Astrocyte (in vitro differentiated cells and primary cell): ENCODE measurements at regions not wholly inside any gene's neighbourhood (a gene's known extent, or its start where the extent isn't known, plus 50 kb on each side); places are given as distances from the start of the nearest gene placed in this dataset.

Source experiments
- DNase-seq: peaks from one replicate; pipeline ENCODE4 v3.0.0-alpha.2; 2010; ENCODE audit warnings: low read depth
- FAIRE-seq: peaks from 2 replicates; lab custom pipeline; 2011; peaks lifted over from hg19 to GRCh38; lab: Jason Lieb, UNC
- H2AFZ ChIP-seq: 2 replicates; pipeline ENCODE4 v1.6.0; 2012; ENCODE audit warnings: low read depth, low read length, inconsistent platforms
- H3K27ac ChIP-seq: 2 replicates; pipeline ENCODE4 v1.5.1; 2011; ENCODE audit warnings: low read depth, low read length, inconsistent platforms
- H3K27me3 ChIP-seq: 2 replicates; pipeline ENCODE4 v1.6.0; 2011; ENCODE audit warnings: low read length, inconsistent platforms; ENCODE audit not compliant: insufficient read depth
- H3K36me3 ChIP-seq: 2 replicates; pipeline ENCODE4 v1.5.1; 2011; ENCODE audit warnings: low read length, inconsistent platforms; ENCODE audit not compliant: insufficient read depth
- H3K4me1 ChIP-seq: 2 replicates; pipeline ENCODE4 v1.5.1; 2011; ENCODE audit warnings: low read length, inconsistent platforms; ENCODE audit not compliant: insufficient read depth
- H3K4me2 ChIP-seq: 2 replicates; pipeline ENCODE4 v1.6.0; 2012; ENCODE audit warnings: low read length, inconsistent platforms
- H3K4me3 ChIP-seq: 2 replicates; pipeline ENCODE4 v1.5.1; 2011; ENCODE audit warnings: low read depth, mild to moderate bottlenecking, low read length, inconsistent platforms; ENCODE audit not compliant: insufficient read depth
- H3K79me2 ChIP-seq: 2 replicates; pipeline ENCODE4 v1.6.0; 2012; ENCODE audit warnings: mild to moderate bottlenecking, low read length, inconsistent platforms; ENCODE audit not compliant: insufficient read depth
- H3K9ac ChIP-seq: 2 replicates; pipeline ENCODE4 v1.6.0; 2012; ENCODE audit warnings: mild to moderate bottlenecking, low read length, inconsistent platforms
- H3K9me3 ChIP-seq: 2 replicates; pipeline ENCODE4 v1.5.1; 2012; ENCODE audit warnings: low read depth, mild to moderate bottlenecking, low read length, inconsistent platforms; ENCODE audit not compliant: insufficient read depth
- H4K20me1 ChIP-seq: 2 replicates; pipeline ENCODE4 v1.6.0; 2012; ENCODE audit warnings: low read length, inconsistent platforms; ENCODE audit not compliant: insufficient read depth
- H3K27ac Mint-ChIP-seq: one replicate; pipeline ENCODE4 v1.8.0; 2021; ENCODE audit warnings: mild to moderate bottlenecking, mixed read lengths; ENCODE audit not compliant: unreplicated experiment
- H3K27me3 Mint-ChIP-seq: one replicate; pipeline ENCODE4 v1.8.0; 2021; ENCODE audit warnings: low read depth, mixed read lengths; ENCODE audit not compliant: unreplicated experiment
- H3K36me3 Mint-ChIP-seq: one replicate; pipeline ENCODE4 v1.8.0; 2021; ENCODE audit warnings: low read depth, mixed read lengths; ENCODE audit not compliant: unreplicated experiment
- H3K4me1 Mint-ChIP-seq: one replicate; pipeline ENCODE4 v1.8.0; 2021; ENCODE audit warnings: low read depth, mixed read lengths; ENCODE audit not compliant: unreplicated experiment
- H3K4me3 Mint-ChIP-seq: one replicate; pipeline ENCODE4 v1.8.0; 2021; ENCODE audit warnings: mild to moderate bottlenecking, moderate library complexity, mixed read lengths; ENCODE audit not compliant: unreplicated experiment
- H3K9me3 Mint-ChIP-seq: one replicate; pipeline ENCODE4 v1.8.0; 2021; ENCODE audit warnings: mild to moderate bottlenecking, mixed read lengths; ENCODE audit not compliant: unreplicated experiment
- EZH2 ChIP-seq: IDR thresholded peaks from 2 replicates; pipeline ENCODE4 v1.6.1; 2012; ENCODE audit warnings: mild to moderate bottlenecking, low read length, inconsistent platforms; ENCODE audit not compliant: insufficient read depth
- TF ChIP-seq, protein P1 (sequence below): IDR thresholded peaks from 2 replicates; pipeline ENCODE4 v1.5.1; 2011; ENCODE audit warnings: low read depth, mild to moderate bottlenecking, inconsistent platforms, low read length, moderate library complexity; ENCODE audit not compliant: insufficient read depth

- no peak for DNase-seq
- H3K36me3 Mint-ChIP-seq, result no peaks in the 10 kb centered on the region
These were observed 1162.9 kb upstream of the WWC1 start for GRCh38 chr5:167128581-167128980.

DNA sequence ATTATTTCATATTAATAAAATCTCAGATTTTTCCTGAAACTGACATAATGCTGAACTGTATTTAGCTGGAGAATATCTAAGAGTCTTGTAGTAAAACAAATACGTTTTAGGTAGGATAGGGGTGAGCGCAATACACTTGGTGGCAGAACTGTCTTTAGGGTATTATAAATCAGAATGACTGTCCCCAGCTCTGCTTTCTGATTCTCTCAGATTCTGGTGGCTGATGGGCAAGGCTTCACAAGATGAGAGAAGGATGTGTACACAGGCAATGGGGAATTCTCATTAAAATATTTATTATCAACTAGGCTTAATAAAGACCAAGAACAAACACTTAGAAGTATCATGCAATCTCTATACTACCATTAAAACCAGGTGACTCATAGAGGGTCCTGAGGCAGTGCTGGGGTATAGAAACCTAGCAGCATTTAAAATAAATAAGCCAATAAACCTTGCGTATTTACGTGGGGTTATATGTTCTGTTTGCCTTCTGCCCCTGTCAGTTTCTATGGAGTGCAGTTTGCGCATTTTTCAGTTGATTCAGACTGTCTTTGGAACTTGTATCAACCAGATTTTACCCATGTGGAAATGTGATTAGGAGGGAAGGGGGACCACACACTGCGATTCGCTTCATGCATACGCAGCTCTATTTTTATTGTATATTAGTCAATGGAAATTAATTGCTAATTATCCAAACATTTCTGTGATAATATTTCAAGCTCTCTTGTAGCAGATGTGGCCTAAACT is 1150.7 kb upstream of the WWC1 start:
- no peak for TF ChIP-seq EZH2
- TF ChIP-seq, protein P1, sequence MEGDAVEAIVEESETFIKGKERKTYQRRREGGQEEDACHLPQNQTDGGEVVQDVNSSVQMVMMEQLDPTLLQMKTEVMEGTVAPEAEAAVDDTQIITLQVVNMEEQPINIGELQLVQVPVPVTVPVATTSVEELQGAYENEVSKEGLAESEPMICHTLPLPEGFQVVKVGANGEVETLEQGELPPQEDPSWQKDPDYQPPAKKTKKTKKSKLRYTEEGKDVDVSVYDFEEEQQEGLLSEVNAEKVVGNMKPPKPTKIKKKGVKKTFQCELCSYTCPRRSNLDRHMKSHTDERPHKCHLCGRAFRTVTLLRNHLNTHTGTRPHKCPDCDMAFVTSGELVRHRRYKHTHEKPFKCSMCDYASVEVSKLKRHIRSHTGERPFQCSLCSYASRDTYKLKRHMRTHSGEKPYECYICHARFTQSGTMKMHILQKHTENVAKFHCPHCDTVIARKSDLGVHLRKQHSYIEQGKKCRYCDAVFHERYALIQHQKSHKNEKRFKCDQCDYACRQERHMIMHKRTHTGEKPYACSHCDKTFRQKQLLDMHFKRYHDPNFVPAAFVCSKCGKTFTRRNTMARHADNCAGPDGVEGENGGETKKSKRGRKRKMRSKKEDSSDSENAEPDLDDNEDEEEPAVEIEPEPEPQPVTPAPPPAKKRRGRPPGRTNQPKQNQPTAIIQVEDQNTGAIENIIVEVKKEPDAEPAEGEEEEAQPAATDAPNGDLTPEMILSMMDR, result no peak
- Histone ChIP-seq H3K4me2 (no peak overlapping the region), H3K9me3 (no peaks in the 10 kb centered on the region), H3K79me2 (no peaks in the 10 kb centered on the region), H3K4me3 (no peak overlapping the region), H4K20me1 (no peaks in the 10 kb centered on the region), H3K27ac (no peak overlapping the region), H3K4me1 (no peaks in the 10 kb centered on the region), H2AFZ (no peak overlapping the region), H3K9ac (no peak overlapping the region), H3K36me3 (no peaks in the 10 kb centered on the region), H3K27me3 (no peaks in the 10 kb centered on the region)
- Mint-ChIP-seq H3K27ac (no peak overlapping the region), H3K36me3 (no peaks in the 10 kb centered on the region), H3K9me3 (peaks cover 2% of the 10 kb centered on the region), H3K4me1 (no peaks in the 10 kb centered on the region), H3K4me3 (no peak overlapping the region), H3K27me3 (no peaks in the 10 kb centered on the region)
- FAIRE-seq, result no peak
- no peak for DNase-seq

More at GRCh38 chr5:167128581-167128980, 1162.9 kb upstream of the WWC1 start:
- Histone ChIP-seq H3K36me3 (no peaks in the 10 kb centered on the region), H2AFZ (no peak overlapping the region), H3K4me1 (no peaks in the 10 kb centered on the region), H3K4me3 (no peak overlapping the region), H3K4me2 (no peak overlapping the region), H3K27me3 (no peaks in the 10 kb centered on the region), H3K9me3 (no peaks in the 10 kb centered on the region), H3K9ac (no peak overlapping the region), H3K27ac (no peak overlapping the region), H3K79me2 (no peaks in the 10 kb centered on the region), H4K20me1 (no peaks in the 10 kb centered on the region)
- no peak for TF ChIP-seq EZH2
- TF ChIP-seq, protein P1, result no peak
- Mint-ChIP-seq H3K4me1 (no peaks in the 10 kb centered on the region), H3K27ac (no peak overlapping the region), H3K27me3 (peaks cover 4% of the 10 kb centered on the region), H3K9me3 (no peaks in the 10 kb centered on the region), H3K4me3 (no peak overlapping the region)
- FAIRE-seq, result no peak

DNA sequence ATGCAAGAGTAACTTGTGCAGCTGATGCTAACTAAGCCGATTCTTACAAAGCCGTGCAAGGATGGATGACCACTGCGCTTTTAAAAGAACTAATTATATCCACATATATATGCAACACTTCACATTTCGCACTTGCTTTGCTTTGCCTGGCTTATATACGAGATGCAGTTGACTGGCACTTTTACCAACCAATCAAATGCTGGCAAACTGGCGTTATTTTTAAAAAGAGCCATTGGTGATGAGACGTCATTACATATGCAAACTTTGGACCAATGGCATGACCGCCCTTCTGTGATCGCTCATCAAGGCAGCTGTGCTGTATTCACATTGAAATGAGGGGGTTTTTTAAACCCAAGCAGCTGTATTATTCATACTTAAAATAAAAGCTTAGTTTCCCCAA is 1147.7 kb upstream of the WWC1 start:
- no peak overlapping the region for H3K27ac Mint-ChIP-seq
- H3K27me3 ChIP-seq, result no peaks in the 10 kb centered on the region

More for the DNA sequence above, 1147.7 kb upstream of the WWC1 start:
- H3K27ac ChIP-seq, result no peak overlapping the region
- Mint-ChIP-seq H3K9me3 (no peaks in the 10 kb centered on the region), H3K4me1 (peaks cover 2% of the 10 kb centered on the region), H3K4me3 (no peak overlapping the region), H3K27me3 (no peaks in the 10 kb centered on the region), H3K36me3 (no peaks in the 10 kb centered on the region)
- FAIRE-seq, result no peak
- H3K79me2 ChIP-seq, result no peaks in the 10 kb centered on the region
- H4K20me1 ChIP-seq, result no peaks in the 10 kb centered on the region
- TF ChIP-seq, protein P1, result no peak
- no peak for TF ChIP-seq EZH2
- no peak overlapping the region for H3K9ac ChIP-seq
- H3K4me3 ChIP-seq, result no peak overlapping the region
- H3K4me1 ChIP-seq, result no peaks in the 10 kb centered on the region
- H3K4me2 ChIP-seq, result no peak overlapping the region
- DNase-seq, result no peak
- H3K36me3 ChIP-seq, result no peaks in the 10 kb centered on the region
- H3K9me3 ChIP-seq, result no peaks in the 10 kb centered on the region
- no peak overlapping the region for H2AFZ ChIP-seq
